ENCODE measurements at regions not wholly inside any gene's neighbourhood (a gene's known extent, or its start where the extent isn't known, plus 50 kb on each side); places are given as distances from the start of the nearest gene placed in this dataset.

DNA sequence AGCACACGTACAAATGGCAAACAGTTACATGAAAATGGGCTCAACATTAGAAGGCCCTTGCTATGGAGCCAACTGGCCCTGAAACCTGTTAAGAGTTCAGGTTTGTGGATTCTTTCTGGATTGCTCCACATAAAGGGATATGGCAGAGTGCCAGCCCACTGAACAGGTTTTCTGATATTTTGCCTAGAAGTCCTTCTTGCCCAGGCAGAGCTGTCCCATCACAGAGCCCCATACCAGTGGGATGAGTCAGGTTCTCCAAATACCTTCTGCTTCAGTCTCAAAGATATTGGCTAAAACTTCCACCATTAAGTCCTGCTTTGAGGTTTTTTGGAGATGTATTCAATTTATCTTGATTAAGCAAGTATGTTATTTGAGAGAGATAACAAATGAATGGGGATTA, 146.8 kb upstream of the IL1RAPL2 start:
- H3K4me1 ChIP-seq (ENCODE audit: insufficient read depth, low read length), result no peaks in the 10 kb centered on the region
- H3K4me2 ChIP-seq (ENCODE audit: insufficient read depth, low read length), result no peak overlapping the region
- no peak overlapping the region for H3K4me3 ChIP-seq (ENCODE audit: low read depth in 1 of 2, low read length in 2 of 2)
- TF ChIP-seq EZH2 (IDR thresholded peaks at IDR 0.05; ENCODE audit: borderline replicate concordance, low read depth, low read length, severe bottlenecking) (no peak), CTCF (IDR thresholded peaks at IDR 0.05; ENCODE audit: borderline replicate concordance, extremely low read depth, low read length, poor library complexity, severe bottlenecking) (no peak)
- no peaks in the 10 kb centered on the region for H3K9me3 ChIP-seq (ENCODE audit: insufficient read depth, low read length, severe bottlenecking)
- no peaks in the 10 kb centered on the region for H3K27me3 ChIP-seq (ENCODE audit: insufficient read depth, low read length, poor library complexity)
- no peak for DNase-seq
- no peak for ATAC-seq (ENCODE audit: insufficient read depth, low read depth)
- H2AFZ ChIP-seq (ENCODE audit: low read depth, low read length), result no peak overlapping the region
- H3K36me3 ChIP-seq (ENCODE audit: insufficient read depth, low read length), result no peaks in the 10 kb centered on the region
- no peak overlapping the region for H3K9ac ChIP-seq (ENCODE audit: low read depth, low read length)
- H4K20me1 ChIP-seq (ENCODE audit: insufficient read depth, low read length), result no peaks in the 10 kb centered on the region
- H3K79me2 ChIP-seq (ENCODE audit: insufficient read depth, low read length), result no peaks in the 10 kb centered on the region
- no peak overlapping the region for H3K27ac ChIP-seq (ENCODE audit: low read length)

- ATAC-seq (ENCODE audit: insufficient read depth, low read depth), result no peak
- Histone ChIP-seq H3K4me3 (ENCODE audit: low read depth in 1 of 2, low read length in 2 of 2) (no peak overlapping the region), H3K4me1 (ENCODE audit: insufficient read depth, low read length) (no peaks in the 10 kb centered on the region), H3K27me3 (ENCODE audit: insufficient read depth, low read length, poor library complexity) (no peaks in the 10 kb centered on the region), H3K27ac (ENCODE audit: low read length) (no peak overlapping the region), H2AFZ (ENCODE audit: low read depth, low read length) (no peak overlapping the region), H3K36me3 (ENCODE audit: insufficient read depth, low read length) (no peaks in the 10 kb centered on the region), H3K9me3 (ENCODE audit: insufficient read depth, low read length, severe bottlenecking) (no peaks in the 10 kb centered on the region), H3K4me2 (ENCODE audit: insufficient read depth, low read length) (no peak overlapping the region), H3K9ac (ENCODE audit: low read depth, low read length) (no peak overlapping the region), H4K20me1 (ENCODE audit: insufficient read depth, low read length) (no peaks in the 10 kb centered on the region), H3K79me2 (ENCODE audit: insufficient read depth, low read length) (no peaks in the 10 kb centered on the region)
- DNase-seq, result no peak
- no peak for TF ChIP-seq EZH2 (IDR thresholded peaks at IDR 0.05; ENCODE audit: borderline replicate concordance, low read depth, low read length, severe bottlenecking)
Observed at GRCh38 chrX:104411800-104412199, 154.2 kb upstream of the IL1RAPL2 start.

GRCh38 chrX:104400387-104400786, 145.7 kb upstream of the ESX1 start:
- DNase-seq (no peak), ATAC-seq (ENCODE audit: insufficient read depth, low read depth) (no peak)
- no peaks in the 10 kb centered on the region for H3K27me3 ChIP-seq (ENCODE audit: insufficient read depth, low read length, poor library complexity)
- no peak overlapping the region for H3K4me3 ChIP-seq (ENCODE audit: low read depth in 1 of 2, low read length in 2 of 2)
- no peaks in the 10 kb centered on the region for H4K20me1 ChIP-seq (ENCODE audit: insufficient read depth, low read length)
- H3K36me3 ChIP-seq (ENCODE audit: insufficient read depth, low read length), result no peaks in the 10 kb centered on the region
- H3K4me1 ChIP-seq (ENCODE audit: insufficient read depth, low read length), result no peaks in the 10 kb centered on the region
- no peak overlapping the region for H3K4me2 ChIP-seq (ENCODE audit: insufficient read depth, low read length)
- H3K27ac ChIP-seq (ENCODE audit: low read length), result no peak overlapping the region
- no peak overlapping the region for H3K9ac ChIP-seq (ENCODE audit: low read depth, low read length)
- H2AFZ ChIP-seq (ENCODE audit: low read depth, low read length), result no peak overlapping the region
- no peaks in the 10 kb centered on the region for H3K9me3 ChIP-seq (ENCODE audit: insufficient read depth, low read length, severe bottlenecking)
- TF ChIP-seq EZH2 (IDR thresholded peaks at IDR 0.05; ENCODE audit: borderline replicate concordance, low read depth, low read length, severe bottlenecking), result no peak
- TF ChIP-seq CTCF (IDR thresholded peaks at IDR 0.05; ENCODE audit: borderline replicate concordance, extremely low read depth, low read length, poor library complexity, severe bottlenecking), result no peak
- H3K79me2 ChIP-seq (ENCODE audit: insufficient read depth, low read length), result no peaks in the 10 kb centered on the region

DNA sequence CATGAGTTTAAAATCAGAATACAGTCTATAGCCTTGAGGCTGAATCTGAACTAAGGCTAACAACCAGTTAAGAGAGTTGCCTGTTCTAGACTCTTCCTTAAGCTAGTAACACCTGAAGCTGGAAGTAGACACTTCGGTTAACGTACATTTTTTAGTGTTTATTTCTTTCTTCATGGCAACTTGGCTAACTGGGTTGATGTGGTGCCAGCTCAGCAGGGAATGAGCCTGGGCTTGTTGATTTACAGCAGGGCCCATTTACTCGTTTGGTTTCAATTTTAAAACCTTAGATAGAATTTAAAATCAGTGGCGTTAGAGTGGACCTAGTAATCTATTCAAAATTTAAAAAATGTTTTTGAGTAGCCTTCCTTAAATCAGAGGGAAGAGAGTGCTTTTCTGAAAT, 137.6 kb upstream of the ESX1 start:
- DNase-seq (no peak), ATAC-seq (ENCODE audit: insufficient read depth, low read depth) (no peak)
- Histone ChIP-seq H3K4me3 (ENCODE audit: low read depth in 1 of 2, low read length in 2 of 2) (no peak overlapping the region), H3K27ac (ENCODE audit: low read length) (no peak overlapping the region), H3K4me2 (ENCODE audit: insufficient read depth, low read length) (no peak overlapping the region), H3K79me2 (ENCODE audit: insufficient read depth, low read length) (no peaks in the 10 kb centered on the region), H4K20me1 (ENCODE audit: insufficient read depth, low read length) (no peaks in the 10 kb centered on the region), H3K4me1 (ENCODE audit: insufficient read depth, low read length) (no peaks in the 10 kb centered on the region), H3K9ac (ENCODE audit: low read depth, low read length) (no peak overlapping the region), H3K36me3 (ENCODE audit: insufficient read depth, low read length) (no peaks in the 10 kb centered on the region), H3K9me3 (ENCODE audit: insufficient read depth, low read length, severe bottlenecking) (no peaks in the 10 kb centered on the region), H2AFZ (ENCODE audit: low read depth, low read length) (no peak overlapping the region), H3K27me3 (ENCODE audit: insufficient read depth, low read length, poor library complexity) (no peaks in the 10 kb centered on the region)
- TF ChIP-seq CTCF (IDR thresholded peaks at IDR 0.05; ENCODE audit: borderline replicate concordance, extremely low read depth, low read length, poor library complexity, severe bottlenecking) (no peak), EZH2 (IDR thresholded peaks at IDR 0.05; ENCODE audit: borderline replicate concordance, low read depth, low read length, severe bottlenecking) (no peak)

Data from DND-41 (cell line).